NT2/D1 (cell line): ENCODE measurements at regions not wholly inside any gene's neighbourhood (a gene's known extent, or its start where the extent isn't known, plus 50 kb on each side); places are given as distances from the start of the nearest gene placed in this dataset.

Source experiments
- YY1 ChIP-seq: IDR thresholded peaks from 2 replicates; pipeline ENCODE4 v1.6.1; 2011; ENCODE audit not compliant: insufficient read length, insufficient read depth
- ZNF274 ChIP-seq: IDR thresholded peaks from 2 replicates; pipeline ENCODE4 v1.6.1; 2011; ENCODE audit warnings: mild to moderate bottlenecking, low read depth, low read length

GRCh38 chr7:68785036-68785435 is 813.2 kb upstream of the AUTS2 start:
- TF ChIP-seq ZNF274: no peak
- no peak for TF ChIP-seq YY1
